OCI-LY1 (cell line): ENCODE measurements at regions not wholly inside any gene's neighbourhood (a gene's known extent, or its start where the extent isn't known, plus 50 kb on each side); places are given as distances from the start of the nearest gene placed in this dataset.

Source experiments
- CTCF ChIP-seq: fragments of 200-600 bp; sonication (generic), shearing (Covaris generic); IDR thresholded peaks from 2 replicates; pipeline ENCODE4 v1.5.1; 2017; ENCODE audit warnings: mild to moderate bottlenecking, antibody characterized with exemption, low read length, moderate library complexity, mixed read lengths
- EZH2 ChIP-seq: fragments of 200-600 bp; sonication (generic), shearing (Covaris generic); IDR thresholded peaks from 2 replicates; pipeline ENCODE4 v1.8.0; 2017; ENCODE audit warnings: borderline replicate concordance, mixed run types, mild to moderate bottlenecking, antibody characterized with exemption, low read length, moderate library complexity, mixed read lengths

DNA sequence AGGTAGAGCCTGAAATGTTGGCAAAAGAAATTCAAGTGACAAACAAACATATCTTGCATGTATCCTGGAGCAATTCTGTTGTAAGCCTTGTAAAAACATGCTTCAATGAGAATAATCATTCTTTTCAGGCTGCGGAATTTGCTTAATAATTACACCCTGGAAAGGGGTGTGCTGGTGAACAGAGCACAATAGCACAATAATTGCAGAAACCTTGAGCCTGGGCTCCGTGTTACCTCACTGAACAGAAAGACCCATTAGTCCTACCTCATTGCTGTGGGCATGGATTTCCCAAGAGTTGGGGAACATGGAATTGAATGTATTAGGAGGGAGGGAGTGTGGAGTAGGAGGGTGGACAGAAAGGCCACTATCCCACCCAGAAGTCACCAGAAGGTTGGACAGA is 168.0 kb upstream of the ALKAL2 start:
- TF ChIP-seq CTCF: no peak
- no peak for TF ChIP-seq EZH2
